CD4-positive, alpha-beta T cell (primary cell): ENCODE measurements at regions not wholly inside any gene's neighbourhood (a gene's known extent, or its start where the extent isn't known, plus 50 kb on each side); places are given as distances from the start of the nearest gene placed in this dataset.

Experiments used
- ATAC-seq: fragments of 200-7000 bp; cut with Tn5 transposase; one replicate; pipeline ENCODE4 v1.10.0; 2022; ENCODE audit warnings: mild to moderate bottlenecking; ENCODE audit not compliant: poor library complexity
- CTCF ChIA-PET: fragments of 350-600 bp; sonication (Branson Sonifier 250); formaldehyde crosslinking; loops from one replicate; lab custom pipeline; 2021; ENCODE audit warnings: antibody characterized with exemption, inconsistent platforms; lab: Charles Lee
- POLR2A ChIA-PET: fragments of 350-600 bp; sonication (Branson Sonifier 250); formaldehyde crosslinking; loops from one replicate; lab custom pipeline; 2021; ENCODE audit warnings: antibody characterized with exemption, inconsistent platforms; lab: Charles Lee
- DNase-seq, 14 experiments: peaks; one replicate each; pipeline ENCODE4 v3.0.0-alpha.2; 2013 to 2020; ENCODE audit warnings: mixed read lengths in 2 of 14
- H3K27ac ChIP-seq, 2 donors: one replicate each; pipeline versions ENCODE4 v1.5.1 to v1.7.0; 2013; ENCODE audit warnings: low read length in 2 of 2, low read depth in 1 of 2, mild to moderate bottlenecking in 1 of 2
- H3K27me3 ChIP-seq, 2 experiments: 1 replicate in 1 of 2; 2 replicates in 1 of 2; pipeline versions ENCODE4 v1.6.1 to v1.7.0; 2013; ENCODE audit warnings: low read length in 2 of 2, control low read depth in 1 of 2, mild to moderate bottlenecking in 1 of 2, moderate library complexity in 1 of 2; ENCODE audit not compliant: insufficient read depth in 2 of 2, control insufficient read depth in 1 of 2
- H3K36me3 ChIP-seq: one replicate; pipeline ENCODE4 v1.6.1; 2013; ENCODE audit warnings: low read length, control low read depth; ENCODE audit not compliant: insufficient read depth
- H3K4me1 ChIP-seq: one replicate; pipeline ENCODE4 v1.6.1; 2013; ENCODE audit warnings: low read length, control low read depth; ENCODE audit not compliant: insufficient read depth
- H3K4me3 ChIP-seq: one replicate; pipeline ENCODE4 v1.5.1; 2013; ENCODE audit warnings: mild to moderate bottlenecking, low read length, moderate library complexity
- H3K9me3 ChIP-seq, 2 experiments: 1 replicate in 1 of 2; 2 replicates in 1 of 2; pipeline versions ENCODE4 v1.6.1 to v1.7.0; 2013; ENCODE audit warnings: low read length in 2 of 2, mild to moderate bottlenecking in 2 of 2, control low read depth in 1 of 2, moderate library complexity in 1 of 2; ENCODE audit not compliant: control insufficient read depth in 1 of 2, insufficient read depth in 1 of 2
- H3K27ac Mint-ChIP-seq: one replicate; pipeline ENCODE4 v1.8.0; 2020; ENCODE audit warnings: mixed read lengths
- H3K27me3 Mint-ChIP-seq: one replicate; pipeline ENCODE4 v1.8.0; 2021; ENCODE audit warnings: mixed read lengths
- H3K36me3 Mint-ChIP-seq: one replicate; pipeline ENCODE4 v1.8.0; 2021; ENCODE audit warnings: low read depth, mixed read lengths
- H3K4me1 Mint-ChIP-seq: one replicate; pipeline ENCODE4 v1.8.0; 2021; ENCODE audit warnings: low read depth, mixed read lengths
- H3K4me3 Mint-ChIP-seq: one replicate; pipeline ENCODE4 v1.8.0; 2020; ENCODE audit warnings: mild to moderate bottlenecking, mixed read lengths
- H3K9me3 Mint-ChIP-seq: one replicate; pipeline ENCODE4 v1.8.0; 2020; ENCODE audit warnings: mixed read lengths
- intact Hi-C, 2 experiments: fragments of 100-400 bp; cut with DNase I in 1 of 2; cut with micrococcal nuclease in 1 of 2; formaldehyde crosslinking; loops; one replicate each; pipeline versions ENCODE4 v1.15.1 to v1.9.0; 2023 to 2025; cut with DNase I, micrococcal nuclease
- TF ChIP-seq, protein P1 (sequence below): fragments of 200-600 bp; IDR thresholded peaks from one replicate; pipeline ENCODE4 v1.8.0; 2022; ENCODE audit warnings: antibody characterized with exemption, mild to moderate bottlenecking

DNA sequence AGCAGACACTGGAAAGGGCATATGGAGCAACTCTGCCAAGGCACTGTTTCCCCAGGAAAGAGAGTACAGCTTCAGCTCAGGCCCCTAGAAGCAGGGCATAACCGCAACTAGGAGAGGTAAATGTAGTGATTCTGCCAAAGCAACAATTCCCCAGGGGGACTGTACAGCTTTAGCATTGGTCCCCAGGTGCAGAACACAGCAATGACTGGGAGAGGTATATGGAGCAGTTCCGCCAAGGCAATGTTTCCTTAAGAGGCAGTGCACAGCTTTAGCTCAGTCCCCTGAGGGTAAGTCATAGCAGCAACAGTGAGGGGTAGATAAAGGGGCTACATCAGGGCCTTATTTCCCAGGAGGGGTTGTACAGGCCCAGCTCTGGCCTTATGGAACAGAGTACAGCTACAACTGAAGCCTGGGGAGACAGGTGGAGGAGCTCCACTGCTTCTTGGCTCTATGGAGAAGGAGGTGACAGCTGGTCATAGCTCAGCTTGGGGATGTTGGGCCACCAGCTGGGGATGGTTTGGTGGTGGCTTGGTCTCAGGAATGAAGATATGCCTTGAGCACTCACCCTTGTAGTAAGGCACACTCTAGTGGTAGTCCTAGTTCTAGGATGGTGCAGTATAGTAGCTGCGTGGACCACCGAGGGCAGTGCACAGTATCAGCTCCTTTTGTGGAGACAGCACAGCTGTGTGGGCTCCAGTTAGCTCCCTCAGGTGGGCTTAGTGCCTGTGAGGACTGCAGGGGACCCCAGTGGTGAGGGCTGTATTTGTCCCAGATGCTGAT lies 582.7 kb downstream of the PTPRC start:
- intact Hi-C loops, result no loop called here
- CTCF ChIA-PET, result no interaction called here

DNA sequence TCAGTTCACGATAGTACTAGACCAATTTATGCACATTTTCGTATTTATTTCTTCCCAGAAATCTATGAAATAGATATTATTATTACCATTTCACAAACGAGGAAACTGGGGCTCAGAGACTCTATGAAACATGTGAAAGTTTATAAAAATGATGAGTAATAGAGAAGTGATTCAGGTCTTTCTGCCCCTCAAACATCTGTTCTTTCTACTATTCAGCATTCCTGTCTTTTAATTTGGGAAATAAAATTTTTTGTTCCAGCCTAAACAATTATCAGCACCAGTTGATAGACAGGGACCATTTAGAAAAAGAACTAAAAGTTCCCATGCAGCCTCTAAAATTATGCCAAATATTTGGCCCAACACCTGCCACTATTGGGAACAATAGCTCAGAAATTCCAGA lies 585.1 kb downstream of the PTPRC start:
- Mint-ChIP-seq H3K9me3 (no peaks in the 10 kb centered on the region), H3K27me3 (no peaks in the 10 kb centered on the region), H3K27ac (no peak overlapping the region), H3K4me3 (no peak overlapping the region), H3K36me3 (no peaks in the 10 kb centered on the region), H3K4me1 (peaks cover 21% of the 10 kb centered on the region)
- CTCF ChIA-PET, result no interaction called here
- Histone ChIP-seq H3K27me3 (no peaks in the 10 kb centered on the region), H3K9me3 (no peaks in the 10 kb centered on the region), H3K4me1 (no peaks in the 10 kb centered on the region), H3K27ac (no peak overlapping the region), H3K36me3 (no peaks in the 10 kb centered on the region), H3K4me3 (no peak overlapping the region)
- TF ChIP-seq, protein P1, sequence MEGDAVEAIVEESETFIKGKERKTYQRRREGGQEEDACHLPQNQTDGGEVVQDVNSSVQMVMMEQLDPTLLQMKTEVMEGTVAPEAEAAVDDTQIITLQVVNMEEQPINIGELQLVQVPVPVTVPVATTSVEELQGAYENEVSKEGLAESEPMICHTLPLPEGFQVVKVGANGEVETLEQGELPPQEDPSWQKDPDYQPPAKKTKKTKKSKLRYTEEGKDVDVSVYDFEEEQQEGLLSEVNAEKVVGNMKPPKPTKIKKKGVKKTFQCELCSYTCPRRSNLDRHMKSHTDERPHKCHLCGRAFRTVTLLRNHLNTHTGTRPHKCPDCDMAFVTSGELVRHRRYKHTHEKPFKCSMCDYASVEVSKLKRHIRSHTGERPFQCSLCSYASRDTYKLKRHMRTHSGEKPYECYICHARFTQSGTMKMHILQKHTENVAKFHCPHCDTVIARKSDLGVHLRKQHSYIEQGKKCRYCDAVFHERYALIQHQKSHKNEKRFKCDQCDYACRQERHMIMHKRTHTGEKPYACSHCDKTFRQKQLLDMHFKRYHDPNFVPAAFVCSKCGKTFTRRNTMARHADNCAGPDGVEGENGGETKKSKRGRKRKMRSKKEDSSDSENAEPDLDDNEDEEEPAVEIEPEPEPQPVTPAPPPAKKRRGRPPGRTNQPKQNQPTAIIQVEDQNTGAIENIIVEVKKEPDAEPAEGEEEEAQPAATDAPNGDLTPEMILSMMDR, result no peak
- POLR2A ChIA-PET, result no interaction called here
- intact Hi-C loops, result no loop called here
- ATAC-seq (no peak), DNase-seq (no peak)

More for the DNA sequence above, 582.7 kb downstream of the PTPRC start:
- no peaks in the 10 kb centered on the region for H3K27me3 ChIP-seq
- Mint-ChIP-seq H3K27ac (no peak overlapping the region), H3K4me3 (no peak overlapping the region), H3K27me3 (no peaks in the 10 kb centered on the region), H3K9me3 (no peaks in the 10 kb centered on the region), H3K36me3 (no peaks in the 10 kb centered on the region), H3K4me1 (peaks cover 24% of the 10 kb centered on the region)
- no peak for DNase-seq
- H3K4me3 ChIP-seq, result no peak overlapping the region
- peaks cover 9% of the 10 kb centered on the region for H3K4me1 ChIP-seq
- H3K9me3 ChIP-seq, result no peaks in the 10 kb centered on the region
- POLR2A ChIA-PET, result no interaction called here
- H3K36me3 ChIP-seq, result no peaks in the 10 kb centered on the region
- TF ChIP-seq, protein P1, result no peak
- no peak overlapping the region for H3K27ac ChIP-seq
- ATAC-seq, result no peak

DNA sequence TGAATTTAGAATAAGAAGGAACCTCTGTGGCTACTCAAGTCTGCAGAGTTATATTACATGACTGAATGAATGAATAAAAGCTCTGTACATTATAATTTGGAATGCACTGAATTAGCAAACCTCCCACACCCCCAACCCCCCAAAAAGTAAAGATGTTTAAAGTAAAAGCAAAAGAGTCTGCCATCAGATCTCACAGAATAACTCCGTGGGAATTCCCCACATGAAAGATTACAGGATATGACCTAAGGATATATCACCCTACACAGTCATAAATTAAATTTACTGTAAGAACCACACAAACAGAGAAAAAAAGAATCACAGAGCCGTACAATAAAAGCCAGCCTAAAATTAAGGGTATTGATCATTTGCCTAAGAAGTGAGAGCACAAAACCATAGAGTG lies 587.3 kb downstream of the PTPRC start:
- Histone ChIP-seq H3K4me1 (no peaks in the 10 kb centered on the region), H3K4me3 (no peak overlapping the region), H3K27ac (no peak overlapping the region), H3K36me3 (no peaks in the 10 kb centered on the region), H3K9me3 (no peaks in the 10 kb centered on the region), H3K27me3 (no peaks in the 10 kb centered on the region)
- TF ChIP-seq, protein P1, result no peak
- ATAC-seq, result peak; percentile 96
- POLR2A ChIA-PET, result no interaction called here
- intact Hi-C loops, result no loop called here
- Mint-ChIP-seq H3K4me1 (peaks cover 21% of the 10 kb centered on the region), H3K4me3 (no peak overlapping the region), H3K27me3 (no peaks in the 10 kb centered on the region), H3K27ac (peak overlapping the region; percentile 6), H3K9me3 (no peaks in the 10 kb centered on the region), H3K36me3 (no peaks in the 10 kb centered on the region)
- peak in 3 of 14 experiments; percentile 61 to 74 (median 73) for DNase-seq
- CTCF ChIA-PET, result no interaction called here
